PFSK-1 (cell line): ENCODE measurements at regions not wholly inside any gene's neighbourhood (a gene's known extent, or its start where the extent isn't known, plus 50 kb on each side); places are given as distances from the start of the nearest gene placed in this dataset.

ENCODE experiments used
- POLR2AphosphoS5 ChIP-seq: IDR thresholded peaks from 2 replicates; pipeline ENCODE4 v1.6.1; 2012; ENCODE audit warnings: low read depth, mild to moderate bottlenecking, control low read depth, low read length, moderate library complexity
- REST ChIP-seq, 2 experiments: IDR thresholded peaks; 2 replicates each; pipeline versions ENCODE4 v1.6.1 to v1.8.0; 2011 to 2012; ENCODE audit warnings: low read depth in 2 of 2, low read length in 2 of 2, control low read depth in 1 of 2, inconsistent platforms in 1 of 2, mild to moderate bottlenecking in 1 of 2, moderate library complexity in 1 of 2; ENCODE audit not compliant: insufficient read depth in 1 of 2
- SIN3A ChIP-seq: IDR thresholded peaks from 2 replicates; pipeline ENCODE4 v1.6.1; 2012; ENCODE audit warnings: mild to moderate bottlenecking, low read length, moderate library complexity, borderline replicate concordance; ENCODE audit not compliant: insufficient read depth
- TAF1 ChIP-seq: IDR thresholded peaks from 2 replicates; pipeline ENCODE4 v1.6.1; 2012; ENCODE audit warnings: low read length, control low read depth, borderline replicate concordance; ENCODE audit not compliant: insufficient read depth

GRCh38 chr7:142459551-142459963, 201.7 kb upstream of the PRSS58 start:
- TF ChIP-seq POLR2AphosphoS5: no peak
- no peak for TF ChIP-seq TAF1
- no peak for TF ChIP-seq REST (IDR thresholded peaks at IDR 0.05; ENCODE audit: insufficient read depth in 1 of 2, low read depth in 2 of 2, low read length in 2 of 2)
- no peak for TF ChIP-seq SIN3A
